ENCODE measurements at regions not wholly inside any gene's neighbourhood (a gene's known extent, or its start where the extent isn't known, plus 50 kb on each side); places are given as distances from the start of the nearest gene placed in this dataset.

- TF ChIP-seq, protein P1, sequence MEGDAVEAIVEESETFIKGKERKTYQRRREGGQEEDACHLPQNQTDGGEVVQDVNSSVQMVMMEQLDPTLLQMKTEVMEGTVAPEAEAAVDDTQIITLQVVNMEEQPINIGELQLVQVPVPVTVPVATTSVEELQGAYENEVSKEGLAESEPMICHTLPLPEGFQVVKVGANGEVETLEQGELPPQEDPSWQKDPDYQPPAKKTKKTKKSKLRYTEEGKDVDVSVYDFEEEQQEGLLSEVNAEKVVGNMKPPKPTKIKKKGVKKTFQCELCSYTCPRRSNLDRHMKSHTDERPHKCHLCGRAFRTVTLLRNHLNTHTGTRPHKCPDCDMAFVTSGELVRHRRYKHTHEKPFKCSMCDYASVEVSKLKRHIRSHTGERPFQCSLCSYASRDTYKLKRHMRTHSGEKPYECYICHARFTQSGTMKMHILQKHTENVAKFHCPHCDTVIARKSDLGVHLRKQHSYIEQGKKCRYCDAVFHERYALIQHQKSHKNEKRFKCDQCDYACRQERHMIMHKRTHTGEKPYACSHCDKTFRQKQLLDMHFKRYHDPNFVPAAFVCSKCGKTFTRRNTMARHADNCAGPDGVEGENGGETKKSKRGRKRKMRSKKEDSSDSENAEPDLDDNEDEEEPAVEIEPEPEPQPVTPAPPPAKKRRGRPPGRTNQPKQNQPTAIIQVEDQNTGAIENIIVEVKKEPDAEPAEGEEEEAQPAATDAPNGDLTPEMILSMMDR (IDR thresholded peaks at IDR 0.05; ENCODE audit: low read depth, low read length, missing control alignments), result no peak
- no peak overlapping the region for H3K4me3 ChIP-seq (ENCODE audit: low read depth, low read length)
- DNase-seq (ENCODE audit: low read depth), result no peak
Observed at GRCh38 chr1:208515129-208515528, 270.9 kb upstream of the PLXNA2 start.

DNA sequence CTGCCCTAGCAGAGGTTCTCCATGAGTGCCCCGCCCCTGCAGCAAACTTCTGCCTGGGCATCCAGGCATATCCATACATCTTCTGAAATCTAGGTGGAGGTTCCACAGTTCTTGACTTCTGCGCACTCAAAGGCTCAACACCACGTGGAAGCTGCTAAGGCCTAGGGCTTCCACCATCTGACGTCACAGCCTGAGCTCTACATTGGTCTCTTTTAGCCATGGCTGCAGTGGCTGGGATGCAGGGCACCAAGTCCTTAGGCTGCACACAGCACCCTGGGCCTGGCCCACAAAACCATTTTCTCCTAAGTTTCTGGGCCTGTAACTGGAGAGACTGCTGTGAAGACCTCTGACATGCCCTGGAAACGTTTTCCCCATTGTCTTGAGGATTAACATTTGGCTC is 272.6 kb upstream of the PLXNA2 start:
- TF ChIP-seq, protein P1 (IDR thresholded peaks at IDR 0.05; ENCODE audit: low read depth, low read length, missing control alignments), result no peak
- H3K4me3 ChIP-seq (ENCODE audit: low read depth, low read length), result no peak overlapping the region
- DNase-seq (ENCODE audit: low read depth), result no peak

GRCh38 chr1:208520438-208521099 is 276.4 kb upstream of the PLXNA2 start:
- DNase-seq (ENCODE audit: low read depth), result no peak
- H3K4me3 ChIP-seq (ENCODE audit: low read depth, low read length), result no peak overlapping the region
- TF ChIP-seq, protein P1 (IDR thresholded peaks at IDR 0.05; ENCODE audit: low read depth, low read length, missing control alignments), result no peak

DNA sequence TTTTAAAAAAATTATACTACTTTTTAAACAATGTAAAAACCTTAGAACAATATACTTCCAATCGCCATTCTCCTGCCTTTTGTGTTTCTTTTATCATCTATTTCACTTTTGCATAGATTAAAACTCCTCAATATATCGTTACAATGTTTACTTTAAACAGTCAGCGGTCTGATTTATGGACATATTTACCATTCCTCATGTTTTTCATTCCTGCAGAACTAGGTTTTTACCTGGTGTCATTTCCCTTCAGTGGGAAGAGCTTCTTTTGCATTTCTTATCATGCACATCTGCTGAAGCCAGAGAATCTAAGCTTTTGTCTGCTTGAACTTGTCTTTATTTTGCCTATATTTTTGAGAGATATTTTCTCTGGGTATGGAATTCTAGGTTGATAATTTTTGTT is 277.4 kb upstream of the PLXNA2 start:
- no peak overlapping the region for H3K4me3 ChIP-seq (ENCODE audit: low read depth, low read length)

GRCh38 chr1:208523007-208523406 is 278.8 kb upstream of the PLXNA2 start:
- DNase-seq (ENCODE audit: low read depth), result no peak
- no peak overlapping the region for H3K4me3 ChIP-seq (ENCODE audit: low read depth, low read length)

More for the DNA sequence above, 277.4 kb upstream of the PLXNA2 start:
- DNase-seq (ENCODE audit: low read depth), result no peak
- TF ChIP-seq, protein P1 (IDR thresholded peaks at IDR 0.05; ENCODE audit: low read depth, low read length, missing control alignments), result no peak

DNA sequence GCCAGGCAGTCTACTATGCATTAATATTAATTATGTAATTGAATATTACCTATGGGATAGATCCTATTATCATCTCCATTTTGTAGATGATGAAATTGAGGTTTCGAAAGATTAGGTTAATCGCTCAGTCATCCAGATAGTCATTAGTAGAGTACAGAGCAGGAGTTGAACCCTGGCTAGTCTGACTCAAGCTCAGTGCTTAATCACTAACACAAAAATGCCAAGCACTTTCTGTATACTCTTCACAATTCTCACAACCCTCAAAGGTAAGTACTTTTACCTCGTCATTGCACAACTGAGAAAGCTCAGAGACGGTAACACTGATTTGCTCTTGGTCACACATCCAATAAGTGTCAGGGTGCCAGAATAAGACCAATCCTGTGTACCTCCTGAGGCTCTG is 280.2 kb upstream of the PLXNA2 start:
- no peak for DNase-seq (ENCODE audit: low read depth)
- TF ChIP-seq, protein P1 (IDR thresholded peaks at IDR 0.05; ENCODE audit: low read depth, low read length, missing control alignments), result no peak
- H3K4me3 ChIP-seq (ENCODE audit: low read depth, low read length), result no peak overlapping the region

More at GRCh38 chr1:208523007-208523406, 278.8 kb upstream of the PLXNA2 start:
- TF ChIP-seq, protein P1 (IDR thresholded peaks at IDR 0.05; ENCODE audit: low read depth, low read length, missing control alignments), result no peak

- no peak for DNase-seq (ENCODE audit: low read depth)
- TF ChIP-seq, protein P1 (IDR thresholded peaks at IDR 0.05; ENCODE audit: low read depth, low read length, missing control alignments), result no peak
- no peak overlapping the region for H3K4me3 ChIP-seq (ENCODE audit: low read depth, low read length)
Observed at GRCh38 chr1:208524925-208525324, 280.7 kb upstream of the PLXNA2 start.
